Esophagus squamous epithelium (tissue), 5 donors: ENCODE measurements at regions not wholly inside any gene's neighbourhood (a gene's known extent, or its start where the extent isn't known, plus 50 kb on each side); places are given as distances from the start of the nearest gene placed in this dataset.
A peak's percentile ranks its signal among the peaks of the same experiment; 100 is the strongest.

Experiments
- DNase-seq: peaks from one replicate; lab custom pipeline; 2025; lab: John Stamatoyannopoulos, UW
- H3K27ac ChIP-seq, 4 donors: fragments of 200-600 bp; sonication (generic); one replicate each; pipeline ENCODE4 v1.5.1; 2016 to 2019; ENCODE audit warnings: mild to moderate bottlenecking in 1 of 4
- H3K27me3 ChIP-seq, 4 donors: fragments of 200-600 bp; sonication (generic); 1 replicate in 3 of 4; 2 replicates in 1 of 4; pipeline versions ENCODE4 v1.5.1 to v1.6.0; 2017 to 2021; ENCODE audit warnings: antibody characterized with exemption in 1 of 4
- H3K36me3 ChIP-seq, 3 donors: fragments of 200-600 bp; sonication (generic); one replicate each; pipeline ENCODE4 v1.5.1; 2016 to 2019
- H3K4me1 ChIP-seq, 3 donors: fragments of 200-600 bp; sonication (generic); one replicate each; pipeline ENCODE4 v1.5.1; 2017 to 2019
- H3K4me3 ChIP-seq, 4 donors: fragments of 200-600 bp; sonication (generic); 1 replicate in 3 of 4; 2 replicates in 1 of 4; pipeline ENCODE4 v1.5.1; 2016 to 2019; ENCODE audit warnings: mild to moderate bottlenecking in 2 of 4, moderate library complexity in 1 of 4
- H3K9me3 ChIP-seq, 3 donors: fragments of 200-600 bp; sonication (generic); one replicate each; pipeline ENCODE4 v1.5.1; 2016 to 2019
- POLR2A ChIP-seq, 4 donors: fragments of 450-650 bp; IDR thresholded peaks; one replicate each; pipeline ENCODE4 v1.6.1; 2017; ENCODE audit warnings: antibody characterized with exemption in 4 of 4, mild to moderate bottlenecking in 4 of 4, moderate library complexity in 3 of 4
- whole genome bisulfite sequencing, 2 donors: methylation state at CpG; one replicate each; pipeline ENCODE4 v1.1.5; 2018; 5-methylcytosine and 5-hydroxymethylcytosine counted together
- intact Hi-C: fragments of 100-400 bp; cut with DNase I; formaldehyde crosslinking; loops from one replicate; pipeline ENCODE4 v1.15.0; 2022
- TF ChIP-seq, protein P1 (sequence below), 6 experiments: fragments of 450-650 bp in 4 of 6; fragments of 200-600 bp in 2 of 6; sonication (generic) in 2 of 6; IDR thresholded peaks; one replicate each; pipeline ENCODE4 v1.5.1; 2016 to 2019; ENCODE audit warnings: antibody characterized with exemption in 6 of 6, mild to moderate bottlenecking in 4 of 6, moderate library complexity in 4 of 6
- donor health status: DM: yes; HTN: yes; CAD: no.

GRCh38 chr12:75959060-75959459 is 72.5 kb downstream of the PHLDA1 start:
- 42 to 46% methylated on average over 2 of the region's 2 CpGs for WGBS, 2 donors
- no peaks in the 10 kb centered on the region for H3K9me3 ChIP-seq
- TF ChIP-seq POLR2A (IDR thresholded peaks at IDR 0.05): no peak
- no peaks in the 10 kb centered on the region for H3K36me3 ChIP-seq
- H3K27ac ChIP-seq: no peak overlapping the region
- no peaks in the 10 kb centered on the region for H3K27me3 ChIP-seq
- peaks cover 0 to 27% (median 7%) of the 10 kb centered on the region in 3 donors for H3K4me1 ChIP-seq
- intact Hi-C loops: no loop called here
- H3K4me3 ChIP-seq: no peak overlapping the region
- no peak for DNase-seq

DNA sequence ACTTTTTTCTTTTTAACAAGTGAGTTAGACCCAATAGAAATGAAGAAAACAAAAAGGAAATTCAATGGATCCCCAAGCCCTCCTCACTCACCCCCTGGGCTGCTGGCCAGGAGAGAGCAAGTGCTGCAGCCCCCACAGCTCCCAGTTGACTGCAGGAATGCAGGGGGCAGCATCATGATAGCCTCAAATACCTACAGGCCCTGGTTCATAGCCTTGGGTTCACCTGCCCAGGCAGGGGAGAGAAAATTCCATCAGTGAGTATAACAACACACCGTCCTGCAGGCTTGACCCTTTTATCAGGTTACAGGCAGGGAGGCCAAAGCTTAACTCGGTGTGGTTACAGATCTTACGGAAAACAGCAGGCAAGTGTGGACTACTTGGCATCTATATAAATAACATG is 76.3 kb downstream of the PHLDA1 start:
- intact Hi-C loops: no loop called here
- no peak for DNase-seq
- TF ChIP-seq, protein P1, sequence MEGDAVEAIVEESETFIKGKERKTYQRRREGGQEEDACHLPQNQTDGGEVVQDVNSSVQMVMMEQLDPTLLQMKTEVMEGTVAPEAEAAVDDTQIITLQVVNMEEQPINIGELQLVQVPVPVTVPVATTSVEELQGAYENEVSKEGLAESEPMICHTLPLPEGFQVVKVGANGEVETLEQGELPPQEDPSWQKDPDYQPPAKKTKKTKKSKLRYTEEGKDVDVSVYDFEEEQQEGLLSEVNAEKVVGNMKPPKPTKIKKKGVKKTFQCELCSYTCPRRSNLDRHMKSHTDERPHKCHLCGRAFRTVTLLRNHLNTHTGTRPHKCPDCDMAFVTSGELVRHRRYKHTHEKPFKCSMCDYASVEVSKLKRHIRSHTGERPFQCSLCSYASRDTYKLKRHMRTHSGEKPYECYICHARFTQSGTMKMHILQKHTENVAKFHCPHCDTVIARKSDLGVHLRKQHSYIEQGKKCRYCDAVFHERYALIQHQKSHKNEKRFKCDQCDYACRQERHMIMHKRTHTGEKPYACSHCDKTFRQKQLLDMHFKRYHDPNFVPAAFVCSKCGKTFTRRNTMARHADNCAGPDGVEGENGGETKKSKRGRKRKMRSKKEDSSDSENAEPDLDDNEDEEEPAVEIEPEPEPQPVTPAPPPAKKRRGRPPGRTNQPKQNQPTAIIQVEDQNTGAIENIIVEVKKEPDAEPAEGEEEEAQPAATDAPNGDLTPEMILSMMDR (IDR thresholded peaks at IDR 0.05): no peak
- TF ChIP-seq POLR2A (IDR thresholded peaks at IDR 0.05): no peak
- H3K4me3 ChIP-seq: no peak overlapping the region
- no peak overlapping the region for H3K27ac ChIP-seq
- H3K27me3 ChIP-seq: no peaks in the 10 kb centered on the region
- no peaks in the 10 kb centered on the region for H3K9me3 ChIP-seq
- no peaks in the 10 kb centered on the region for H3K36me3 ChIP-seq
- peaks cover 0 to 40% (median 17%) of the 10 kb centered on the region in 3 donors for H3K4me1 ChIP-seq
- WGBS, 2 donors: 92 to 98% methylated on average over 3 of the region's 3 CpGs

GRCh38 chr12:75954749-75955148 is 76.8 kb downstream of the PHLDA1 start:
- TF ChIP-seq POLR2A (IDR thresholded peaks at IDR 0.05): no peak
- TF ChIP-seq, protein P1 (IDR thresholded peaks at IDR 0.05): no peak
- H3K4me3 ChIP-seq: no peak overlapping the region
- peak overlapping the region in 1 of 4 donors; percentile 19 for H3K27ac ChIP-seq
- 96 to 100% methylated on average over 2 of the region's 2 CpGs for WGBS, 2 donors
- H3K4me1 ChIP-seq: peaks cover 0 to 35% (median 12%) of the 10 kb centered on the region in 3 donors
- H3K9me3 ChIP-seq: no peaks in the 10 kb centered on the region
- H3K36me3 ChIP-seq: no peaks in the 10 kb centered on the region
- intact Hi-C loops: no loop called here
- no peak for DNase-seq
- H3K27me3 ChIP-seq: no peaks in the 10 kb centered on the region

- Histone ChIP-seq H3K36me3 (no peaks in the 10 kb centered on the region), H3K4me1 (peaks cover 0 to 28% (median 9%) of the 10 kb centered on the region in 3 donors), H3K27me3 (no peaks in the 10 kb centered on the region), H3K4me3 (no peak overlapping the region), H3K9me3 (no peaks in the 10 kb centered on the region), H3K27ac (peak overlapping the region; percentile 18 to 65 (median 56))
- TF ChIP-seq, protein P1 (IDR thresholded peaks at IDR 0.05): no peak
- no peak for TF ChIP-seq POLR2A (IDR thresholded peaks at IDR 0.05)
- DNase-seq: no peak
- WGBS, 2 donors: 16 to 33% methylated on average over 3 of the region's 3 CpGs
- intact Hi-C loops: no loop called here
These were observed 77.5 kb downstream of the PHLDA1 start for GRCh38 chr12:75954041-75954440.

- intact Hi-C loops: no loop called here
- H3K4me3 ChIP-seq: no peak overlapping the region
- no peak for TF ChIP-seq POLR2A (IDR thresholded peaks at IDR 0.05)
- TF ChIP-seq, protein P1 (IDR thresholded peaks at IDR 0.05): no peak
- H3K27me3 ChIP-seq: no peaks in the 10 kb centered on the region
- peak overlapping the region; percentile 18 to 65 (median 56) for H3K27ac ChIP-seq
- WGBS, 2 donors: 55 to 67% methylated on average over 4 to 5 of the region's 5 CpGs
- no peak for DNase-seq
- H3K4me1 ChIP-seq: peaks cover 0 to 23% (median 9%) of the 10 kb centered on the region in 3 donors
- H3K36me3 ChIP-seq: no peaks in the 10 kb centered on the region
- H3K9me3 ChIP-seq: no peaks in the 10 kb centered on the region
These were observed 78.2 kb downstream of the PHLDA1 start for GRCh38 chr12:75953312-75953906.
